ENCODE measurements at regions not wholly inside any gene's neighbourhood (a gene's known extent, or its start where the extent isn't known, plus 50 kb on each side); places are given as distances from the start of the nearest gene placed in this dataset.

DNA sequence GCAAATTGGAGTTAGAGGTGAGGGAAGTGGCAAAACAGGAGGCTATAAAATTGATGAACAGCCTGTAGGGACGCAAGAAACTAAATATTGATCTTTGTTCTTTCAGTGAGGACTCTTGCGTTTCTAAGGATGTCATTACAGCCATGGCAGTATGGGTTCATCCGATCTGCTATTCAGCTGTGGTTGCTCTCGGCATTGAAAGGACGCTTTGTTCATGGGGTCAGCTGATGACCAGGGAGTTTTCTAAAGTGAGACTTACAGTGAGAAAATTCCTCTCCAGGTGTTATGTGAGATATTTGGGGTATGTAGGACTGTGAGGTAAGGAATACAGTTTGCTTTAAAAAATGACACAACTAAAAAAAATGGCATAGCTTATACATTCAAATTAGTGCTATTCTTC, 52.7 kb upstream of the PELI1 start:
- no peak for DNase-seq (ENCODE audit: low read depth)

DNA sequence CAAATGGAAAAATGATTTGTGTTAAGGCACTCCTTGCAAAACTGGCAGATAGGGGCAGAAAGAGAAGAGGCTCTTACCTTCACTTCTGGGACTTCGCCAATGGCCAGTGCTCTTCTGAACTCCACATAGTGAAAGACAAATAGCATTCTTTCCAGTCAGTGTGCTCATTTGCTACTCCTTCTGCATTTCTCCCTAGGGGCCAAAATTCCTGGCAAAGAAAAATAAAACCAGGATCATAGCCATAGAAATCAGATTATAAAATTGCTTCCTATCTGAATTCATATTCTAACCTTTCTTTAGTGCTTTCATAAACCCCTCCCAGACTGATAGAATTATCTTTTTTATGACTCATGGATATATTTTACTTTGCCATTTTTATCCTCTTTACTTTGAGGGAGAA, 56.9 kb upstream of the PELI1 start:
- DNase-seq (ENCODE audit: low read depth) = no peak

DNA sequence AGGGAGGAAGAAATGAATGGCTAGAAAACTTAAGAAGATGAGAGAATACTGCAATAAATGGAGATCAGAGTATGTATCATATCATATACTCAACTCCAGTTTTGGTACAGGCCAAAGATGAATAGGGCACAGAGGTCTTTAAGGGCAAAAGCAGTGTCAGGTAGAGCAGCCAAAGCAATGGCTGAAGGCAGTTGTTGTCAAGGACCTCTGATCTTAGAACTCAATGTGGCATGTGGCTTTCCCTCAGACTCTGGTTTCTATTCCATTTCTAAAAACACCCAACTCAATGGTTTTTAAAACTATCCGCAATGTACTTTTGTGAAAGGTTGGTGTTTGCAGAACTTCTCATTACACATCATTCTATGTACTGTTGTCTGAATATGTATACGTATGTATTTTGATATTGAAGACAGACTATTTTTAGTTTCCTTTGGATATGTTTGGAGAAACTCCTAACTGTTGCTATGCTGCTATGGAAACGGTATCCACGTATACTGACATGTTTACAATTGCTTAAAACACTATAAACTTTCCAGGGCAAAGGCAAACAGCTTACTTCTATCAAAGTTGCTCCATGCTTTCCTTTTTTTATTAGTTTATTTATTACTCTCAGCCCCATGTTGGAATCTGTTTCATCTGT, 58.1 kb upstream of the PELI1 start:
- DNase-seq (ENCODE audit: low read depth) = peak; percentile 33

DNA sequence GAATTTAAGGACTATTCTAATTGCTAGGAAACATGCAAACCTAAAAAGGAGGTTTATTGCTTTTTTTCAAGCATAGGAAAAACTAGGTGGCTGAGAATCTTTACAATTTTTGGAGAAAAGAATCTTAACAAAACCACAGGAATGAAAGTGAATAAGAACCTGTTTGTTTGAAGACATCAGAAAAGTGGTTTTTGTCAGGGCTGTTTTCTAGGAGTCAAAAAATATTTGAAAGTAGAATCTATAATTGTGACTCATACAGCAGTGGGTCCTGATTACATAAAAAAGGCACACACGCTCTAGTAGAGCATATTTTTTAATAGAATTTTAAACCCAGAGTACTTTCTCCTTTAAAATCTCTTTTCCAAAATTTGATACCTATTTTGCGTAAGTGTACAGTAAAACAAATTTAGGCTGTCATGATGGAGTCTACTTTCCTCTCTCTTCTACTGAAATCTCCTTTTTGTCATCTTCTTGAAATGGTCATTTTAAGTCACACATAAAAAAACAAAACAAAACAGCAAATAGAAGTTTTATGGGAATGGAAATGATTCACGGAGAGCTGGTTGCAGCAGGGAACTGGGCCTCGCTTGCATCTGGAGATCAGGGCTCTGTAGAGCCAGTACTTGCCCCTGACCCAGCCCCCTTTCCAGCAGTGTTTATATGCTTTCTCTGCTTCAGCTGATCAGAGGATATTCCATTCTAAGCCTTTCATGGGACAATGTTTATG, 59.1 kb upstream of the PELI1 start:
- DNase-seq (ENCODE audit: low read depth) = peak; percentile 32

DNA sequence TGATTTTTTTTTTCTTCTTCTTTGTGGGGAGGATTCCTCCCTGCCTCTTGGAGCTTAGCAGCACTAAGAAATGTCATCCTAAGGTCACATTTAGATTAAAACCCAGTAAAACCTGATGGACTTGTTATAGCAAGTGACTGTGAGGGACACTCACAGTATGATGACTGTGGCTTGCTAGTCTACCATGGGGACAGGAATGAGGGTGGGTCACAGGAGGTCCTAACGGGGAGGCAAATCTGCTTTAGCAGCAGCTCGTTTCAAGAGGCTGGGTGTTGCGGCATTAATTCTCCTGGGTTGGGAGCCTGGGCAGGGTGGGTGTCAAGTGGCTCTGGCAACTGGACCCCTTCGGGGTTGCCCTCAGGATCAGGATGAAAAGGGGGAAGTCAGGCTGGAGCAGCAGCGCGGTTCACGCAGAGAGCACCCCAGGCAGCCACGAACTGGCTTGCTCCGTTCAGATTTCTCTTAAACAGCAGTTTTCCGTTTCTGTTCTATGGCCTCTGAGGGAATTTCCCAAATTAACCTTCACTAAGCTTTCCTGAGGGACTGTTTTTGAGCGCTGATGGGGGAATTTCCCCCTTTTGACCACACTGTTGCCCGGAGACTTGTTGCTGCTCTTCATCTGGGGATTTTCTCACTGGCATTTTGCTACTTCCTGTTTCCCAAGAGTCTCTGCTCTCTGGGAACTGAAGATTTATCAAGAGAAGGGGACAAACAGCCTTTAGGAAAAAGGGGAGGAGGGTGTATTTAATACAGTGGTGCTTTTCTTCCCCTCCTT, 59.8 kb upstream of the PELI1 start:
- DNase-seq (ENCODE audit: low read depth) = peak; percentile 73

DNA sequence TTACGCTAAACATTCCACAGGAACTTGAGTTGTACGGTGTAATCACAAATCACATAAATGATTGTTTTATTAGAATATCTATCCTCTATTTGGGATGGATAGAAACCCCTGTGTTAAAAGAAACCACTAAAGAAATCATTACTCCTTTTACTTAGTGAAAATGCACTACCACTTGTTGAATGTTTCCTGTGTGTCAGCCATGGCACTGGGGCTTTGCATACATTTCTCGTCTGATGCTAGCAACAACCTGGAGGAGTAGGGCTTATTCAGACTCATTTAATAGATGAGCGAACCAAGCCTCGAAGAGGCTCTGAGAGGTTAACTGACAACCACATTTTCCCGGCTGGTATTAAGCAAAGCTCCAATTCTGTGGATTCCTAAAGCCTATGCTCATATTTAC, 60.5 kb upstream of the PELI1 start:
- no peak for DNase-seq (ENCODE audit: low read depth)

DNA sequence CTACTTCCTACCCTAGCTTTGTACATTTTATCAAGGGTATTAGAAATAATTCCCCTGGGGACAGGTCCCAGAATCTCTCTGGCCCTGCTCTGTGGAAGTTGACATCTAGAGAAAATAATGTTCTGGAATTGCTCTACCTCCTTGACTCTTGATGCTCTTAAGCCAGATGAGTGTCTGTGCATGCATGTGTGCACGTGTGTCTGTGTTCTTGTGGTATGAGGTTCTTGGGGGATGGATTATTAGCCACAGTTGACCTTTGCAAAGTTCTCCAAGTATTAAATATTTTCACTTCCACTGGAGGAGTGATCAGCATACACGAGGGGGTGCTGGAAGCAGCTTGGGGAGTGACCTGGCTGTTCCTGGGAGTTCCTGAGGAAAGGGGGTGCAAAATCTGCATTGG, 61.2 kb upstream of the PELI1 start:
- no peak for DNase-seq (ENCODE audit: low read depth)

DNA sequence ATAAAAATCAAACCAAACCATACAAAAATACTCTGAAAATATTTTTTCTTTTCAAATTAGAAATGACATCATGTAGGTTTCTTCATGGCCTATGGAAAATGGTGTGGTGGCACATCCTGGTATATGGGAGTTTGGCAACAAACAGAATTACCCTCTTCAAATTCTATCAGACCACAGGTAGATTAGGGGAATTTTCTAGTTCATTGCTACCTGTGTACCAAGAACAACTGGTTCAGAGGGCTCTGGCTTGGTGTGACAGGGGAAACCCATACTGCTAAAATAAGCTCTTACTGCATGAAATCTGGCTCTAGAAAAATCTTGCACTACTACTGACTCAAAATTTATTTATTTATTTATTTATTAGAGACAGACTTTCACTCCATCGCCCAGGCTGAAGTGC, 63.4 kb upstream of the PELI1 start:
- DNase-seq (ENCODE audit: low read depth) = no peak

DNA sequence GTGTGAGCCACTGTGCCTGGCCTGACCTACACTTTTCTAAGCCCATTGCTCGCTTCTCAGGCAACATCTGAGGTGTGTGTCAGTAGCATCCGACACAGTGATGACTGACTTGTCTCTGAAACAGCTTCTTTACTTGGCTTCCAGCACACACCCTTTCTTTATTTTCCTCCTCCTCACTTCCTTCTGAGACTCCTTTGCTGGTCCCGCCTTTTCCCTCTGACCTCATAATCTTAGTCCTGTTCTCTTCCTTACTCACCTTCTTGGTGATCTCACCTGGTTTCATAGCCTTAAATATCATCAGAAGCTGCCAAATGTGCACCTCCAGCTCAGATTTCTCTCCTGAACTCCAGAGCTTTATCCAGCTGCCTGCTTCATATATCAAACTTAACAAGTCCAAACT, 66.6 kb upstream of the PELI1 start:
- no peak for DNase-seq (ENCODE audit: low read depth)

DNA sequence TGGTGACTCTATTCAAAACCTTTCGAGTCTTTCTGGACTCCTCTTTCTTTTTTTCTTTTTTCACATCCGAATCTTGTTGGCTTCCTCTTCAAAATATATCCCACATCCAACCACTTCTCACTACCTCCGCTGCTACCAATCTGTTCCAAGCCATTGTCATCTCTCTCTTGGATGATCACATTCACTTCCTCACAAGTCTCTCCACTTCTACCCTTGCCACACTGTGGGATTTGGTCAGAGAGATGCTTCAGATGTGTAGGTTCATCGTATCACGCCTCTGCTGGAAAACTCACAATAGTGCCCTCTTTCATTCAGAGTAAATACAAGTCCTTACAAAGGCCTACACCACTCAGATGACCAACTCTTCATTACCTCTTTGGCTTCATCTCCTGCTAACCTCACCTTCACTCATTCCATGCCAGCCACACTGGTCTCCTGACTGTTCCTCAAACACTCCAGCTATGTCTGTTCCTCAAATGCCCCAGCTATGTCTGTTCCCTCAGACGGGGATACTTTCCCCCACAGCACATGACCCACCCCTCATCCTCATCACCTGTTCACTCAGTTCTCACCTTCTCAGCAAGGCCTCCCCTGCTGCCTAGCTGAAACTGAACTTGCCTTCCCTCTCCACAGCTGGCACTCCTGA, 67.2 kb upstream of the PELI1 start:
- DNase-seq (ENCODE audit: low read depth) = no peak

DNA sequence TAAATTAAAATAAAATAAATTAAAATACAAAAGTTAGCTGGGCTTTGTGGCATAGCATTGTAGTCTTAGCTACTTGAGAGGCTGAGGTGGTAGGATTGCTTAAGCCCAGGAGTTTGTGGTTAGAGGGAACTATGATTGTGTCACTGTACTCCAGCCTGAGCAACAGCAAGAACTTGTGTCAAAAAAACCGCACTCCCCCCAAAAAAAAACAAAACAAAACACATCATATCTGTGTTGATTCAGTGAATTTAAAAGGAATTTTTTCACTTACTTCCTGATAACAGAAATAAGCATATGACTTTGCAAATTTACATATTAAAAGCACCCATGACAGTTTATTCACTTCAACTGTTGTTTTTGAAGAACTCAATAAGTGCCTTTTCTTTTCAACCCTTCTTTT, 68.1 kb upstream of the PELI1 start:
- peak; percentile 63 for DNase-seq (ENCODE audit: low read depth)

DNA sequence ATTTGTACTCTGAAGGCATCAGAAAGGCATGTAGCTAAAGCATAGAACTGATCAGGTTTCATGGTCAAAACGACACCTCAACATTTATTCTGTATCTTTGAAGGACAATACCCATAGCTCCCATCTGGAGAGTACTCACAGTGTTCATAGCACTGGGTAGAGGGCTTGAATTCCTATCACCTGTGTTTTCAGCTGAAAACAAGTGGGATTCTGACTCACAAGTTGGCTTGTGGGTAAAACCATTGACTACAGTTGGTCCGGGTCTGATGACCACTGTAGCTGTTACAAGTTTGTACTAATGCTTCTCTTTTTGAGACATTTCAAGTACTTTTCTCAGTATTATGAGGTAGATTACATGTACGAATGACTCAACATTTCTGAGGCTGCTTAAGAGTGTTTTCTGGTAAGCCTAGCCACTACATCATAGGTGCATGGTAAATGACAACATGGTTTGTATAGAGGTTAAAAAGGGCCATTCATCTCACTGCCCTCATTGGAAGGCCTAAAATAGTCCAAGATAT, 68.6 kb upstream of the PELI1 start:
- peak; percentile 25 for DNase-seq (ENCODE audit: low read depth)

DNA sequence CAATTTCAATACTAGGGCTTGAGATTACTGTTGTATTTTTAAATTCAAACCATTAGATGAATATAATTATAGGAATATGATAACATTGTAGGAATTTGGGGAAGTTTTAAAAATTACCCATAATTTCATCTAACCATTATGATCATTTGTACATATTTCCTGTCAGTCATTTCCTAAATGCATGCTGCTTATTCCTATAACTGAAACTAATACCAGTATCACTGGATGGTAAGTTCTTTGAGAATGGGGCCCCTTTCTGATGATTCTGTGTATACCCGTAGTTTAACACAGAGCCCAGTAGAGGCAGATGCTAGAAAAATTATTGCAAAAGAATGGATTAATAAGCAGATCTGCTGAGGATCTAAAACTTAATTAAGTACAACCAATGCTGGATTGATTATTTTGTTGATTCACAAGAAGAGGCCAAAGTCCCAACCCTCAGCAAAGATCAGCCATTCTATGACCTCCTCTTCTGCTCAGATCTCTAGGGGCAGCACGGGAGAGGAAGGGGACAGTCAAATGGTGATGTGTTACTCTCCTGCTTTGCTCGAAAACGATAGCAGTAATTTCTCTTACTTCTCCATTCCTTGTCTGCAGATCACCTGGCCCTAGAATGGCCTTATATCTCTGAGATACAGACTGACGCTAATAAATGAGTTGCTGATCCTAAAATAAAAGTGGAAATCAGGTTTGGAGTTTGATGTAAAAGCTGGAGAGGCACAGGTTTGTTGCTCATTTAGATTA, 69.5 kb upstream of the PELI1 start:
- no peak for DNase-seq (ENCODE audit: low read depth)

DNA sequence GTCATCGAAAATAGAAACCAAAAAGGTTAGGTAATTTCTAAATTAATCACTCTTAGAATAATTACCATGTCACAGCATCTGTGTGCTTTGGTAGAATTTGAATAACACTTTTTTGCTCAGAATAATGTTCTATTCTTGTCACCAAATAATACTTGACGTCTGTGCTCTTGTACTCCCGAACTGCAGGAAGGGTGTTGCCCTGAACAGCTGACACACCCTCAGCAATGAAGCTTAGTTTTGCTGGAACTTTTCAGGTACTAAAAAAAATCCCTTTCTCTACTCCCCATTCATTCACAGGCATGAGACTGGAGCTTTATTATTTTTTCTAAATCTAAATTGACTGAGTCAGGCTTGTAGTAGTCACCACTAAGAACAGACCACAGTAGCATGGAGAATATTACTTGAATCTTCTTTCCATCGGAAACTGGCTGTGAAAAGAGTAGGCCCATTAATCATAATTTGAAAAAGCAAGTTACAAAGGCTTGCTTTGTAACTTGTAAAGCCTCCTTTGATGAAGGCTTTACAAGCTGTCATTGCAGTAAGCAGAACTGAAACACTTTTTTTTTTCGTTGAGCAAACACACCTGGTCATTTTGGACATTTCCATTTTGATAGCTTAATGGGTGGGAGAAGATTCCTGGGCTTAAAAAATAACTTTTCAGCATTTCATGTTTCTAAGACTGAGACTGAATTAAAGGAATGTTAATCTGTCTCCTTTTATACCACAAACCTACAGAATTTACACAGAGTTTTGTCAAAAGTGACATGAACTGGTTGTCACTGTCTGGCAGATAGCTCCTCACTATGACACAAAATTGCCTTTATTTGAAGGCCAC, 70.3 kb upstream of the PELI1 start:
- peak; percentile 42 for DNase-seq (ENCODE audit: low read depth)

DNA sequence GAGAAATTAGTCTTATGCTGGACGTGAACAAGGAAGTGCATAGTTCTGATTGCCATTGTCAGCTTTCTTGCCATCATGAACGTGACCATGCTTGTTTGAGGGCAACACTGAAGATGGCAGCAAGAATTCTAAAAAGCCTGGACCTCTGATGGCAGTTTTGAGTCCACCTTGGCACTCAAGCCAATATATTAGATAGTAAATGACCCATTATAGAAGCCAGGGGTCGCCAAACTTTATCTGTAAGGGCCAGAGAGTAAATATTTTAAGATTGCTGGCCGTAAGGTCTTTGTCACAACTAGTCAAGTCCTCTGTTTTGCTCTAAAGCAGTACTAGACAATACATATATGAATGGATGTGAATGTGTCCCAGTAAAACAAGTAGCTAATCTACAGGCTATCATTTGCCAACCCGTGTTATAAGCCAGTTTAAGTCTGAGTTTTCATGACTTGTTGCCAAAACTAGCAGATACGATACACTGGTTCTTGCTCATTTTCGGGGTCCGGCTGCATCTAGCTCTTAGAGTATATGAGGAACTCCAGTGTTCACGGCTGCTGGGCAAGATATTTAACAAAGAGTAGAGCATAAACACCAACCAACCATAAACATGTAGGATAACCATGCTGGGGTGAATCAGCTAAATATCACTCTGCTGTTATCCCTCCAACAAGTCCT, 73.1 kb upstream of the PELI1 start:
- DNase-seq (ENCODE audit: low read depth) = no peak

DNA sequence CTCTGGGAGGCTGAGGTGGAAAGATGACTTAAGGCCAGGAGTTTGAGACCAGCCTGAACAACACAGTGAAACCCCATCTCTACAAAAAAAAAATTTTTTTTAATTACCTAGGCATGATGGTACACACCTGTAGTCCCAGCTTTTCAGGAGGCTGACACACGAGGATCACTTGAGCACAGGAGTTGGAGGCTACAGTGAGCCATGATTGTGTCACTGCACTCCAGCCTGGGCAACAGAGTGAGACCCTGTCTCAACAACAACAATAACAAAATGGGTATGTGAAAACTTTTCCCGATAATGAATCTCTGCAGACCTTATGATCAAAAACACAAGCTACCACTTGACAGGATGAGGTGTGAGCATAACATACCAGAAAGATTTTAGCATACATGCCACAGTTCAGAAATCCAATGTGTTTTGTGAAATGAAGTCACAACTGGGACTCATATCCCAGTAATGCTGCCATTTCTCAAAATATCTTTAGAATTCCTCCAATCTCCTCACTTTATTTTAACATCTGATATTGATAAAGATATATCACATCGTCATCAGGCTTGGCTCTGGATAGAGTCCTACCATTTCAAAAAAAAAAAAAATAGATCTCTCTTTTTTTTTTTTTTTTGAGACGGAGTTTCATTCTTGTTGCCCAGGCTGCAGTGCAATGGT, 74.0 kb upstream of the PELI1 start:
- no peak for DNase-seq (ENCODE audit: low read depth)

DNA sequence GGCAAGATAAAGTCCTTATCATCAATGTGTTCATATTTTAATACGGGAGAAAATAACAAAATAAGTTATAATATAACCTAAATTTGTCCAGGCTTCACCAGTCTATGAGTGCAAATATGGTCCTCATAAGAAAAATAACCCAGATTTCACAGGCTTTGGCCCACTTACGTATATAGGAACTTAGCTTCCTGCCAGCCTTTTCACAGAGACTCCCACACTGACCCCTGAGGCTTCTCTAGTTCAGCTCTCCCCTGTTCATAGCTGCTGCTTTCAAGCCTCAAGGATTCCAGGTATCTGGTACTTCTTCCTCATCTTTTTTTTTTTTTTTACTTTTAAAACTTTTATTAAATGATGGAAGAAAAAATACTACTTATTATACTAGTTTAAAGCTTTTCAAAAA, 74.9 kb upstream of the PELI1 start:
- no peak for DNase-seq (ENCODE audit: low read depth)

DNA sequence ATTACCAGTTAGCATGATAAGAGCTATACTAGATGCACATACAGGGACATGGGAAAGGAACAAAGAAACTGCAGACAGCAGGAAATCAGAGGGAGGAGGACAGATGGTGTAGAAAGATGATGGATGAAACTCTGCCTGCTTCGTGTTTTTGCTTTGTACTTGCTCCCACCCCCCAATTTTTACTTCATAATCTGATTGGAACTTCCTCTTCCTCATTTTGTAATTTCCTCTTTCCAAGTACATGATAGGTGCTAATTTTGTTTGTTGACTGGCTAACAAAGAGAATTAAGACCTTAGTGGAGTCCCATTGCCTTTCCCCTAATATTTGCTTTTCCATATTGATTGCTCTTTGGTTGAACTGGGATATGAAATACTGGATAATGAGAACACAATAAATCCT, 76.0 kb upstream of the PELI1 start:
- DNase-seq (ENCODE audit: low read depth) = no peak

DNA sequence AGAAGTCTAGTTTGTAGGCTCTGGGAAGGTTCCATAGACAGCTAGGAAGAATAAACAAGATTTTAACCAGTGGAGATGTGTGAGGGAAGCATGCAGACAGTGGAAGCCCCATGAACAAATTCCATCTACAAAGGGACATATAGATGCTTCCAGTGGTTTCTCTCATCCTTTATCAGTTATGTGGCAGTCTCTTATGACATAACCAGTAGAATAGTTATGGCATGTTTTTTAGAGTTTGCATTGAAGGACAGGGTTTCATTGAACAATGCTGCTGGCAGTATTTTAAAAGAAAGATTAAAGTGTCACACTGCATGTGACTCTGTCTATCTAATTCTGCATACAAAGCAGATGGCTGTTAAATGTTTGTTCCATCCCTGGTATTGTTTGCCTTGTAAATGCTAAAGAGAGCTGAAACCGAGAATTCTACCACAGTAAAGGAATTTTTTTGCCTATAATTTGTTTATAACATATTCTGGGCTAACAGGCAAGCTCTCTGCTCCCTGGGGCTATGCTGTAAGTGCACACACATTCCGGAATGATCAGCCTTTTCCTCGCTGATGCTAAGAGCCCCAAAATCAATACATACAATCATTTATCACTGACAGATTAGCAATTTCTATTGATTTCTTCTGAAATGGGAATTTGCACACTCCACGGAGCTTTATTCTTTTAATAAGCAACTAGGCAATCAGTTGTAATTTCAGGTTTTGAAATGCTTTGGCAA, 76.8 kb upstream of the PELI1 start:
- DNase-seq (ENCODE audit: low read depth) = no peak

Measured in RPMI7951 (cell line).